ENCODE measurements at regions not wholly inside any gene's neighbourhood (a gene's known extent, or its start where the extent isn't known, plus 50 kb on each side); places are given as distances from the start of the nearest gene placed in this dataset.
"Not testable (repeated sequence)": the region's sequence is repeated elsewhere in the genome, so short reads cannot be mapped to it uniquely, and the experiment has no call there.

- Histone ChIP-seq H3K9ac (ENCODE audit: insufficient read length, low read depth) (no peak overlapping the region), H3K36me3 (ENCODE audit: insufficient read depth, insufficient read length, low read length) (no peaks in the 10 kb centered on the region), H3K9me3 (ENCODE audit: insufficient read depth, low read length) (no peaks in the 10 kb centered on the region), H3K4me3 (ENCODE audit: insufficient read length, low read depth) (no peak overlapping the region), H3K4me1 (ENCODE audit: insufficient read depth, insufficient read length) (no peaks in the 10 kb centered on the region), H3K27me3 (ENCODE audit: insufficient read depth, insufficient read length) (no peaks in the 10 kb centered on the region)
- TF ChIP-seq YY1 (IDR thresholded peaks at IDR 0.05; ENCODE audit: insufficient read depth, insufficient read length) = no peak
- TF ChIP-seq ZNF274 (IDR thresholded peaks at IDR 0.05; ENCODE audit: low read depth, low read length) = no peak
- no peak for TF ChIP-seq SUZ12 (IDR thresholded peaks at IDR 0.05; ENCODE audit: extremely low read depth, insufficient read depth, insufficient read length)
- DNase-seq (ENCODE audit: low read depth, low spot score) = no peak
Measured at GRCh38 chr3:95832146-95832545, 982.2 kb upstream of the EPHA6 start.

- H3K9ac ChIP-seq (ENCODE audit: insufficient read length, low read depth); H3K27me3 ChIP-seq (ENCODE audit: insufficient read depth, insufficient read length); H3K4me1 ChIP-seq (ENCODE audit: insufficient read depth, insufficient read length); H3K4me3 ChIP-seq (ENCODE audit: insufficient read length, low read depth); H3K36me3 ChIP-seq (ENCODE audit: insufficient read depth, insufficient read length, low read length); DNase-seq (ENCODE audit: low read depth, low spot score): not testable (repeated sequence)
- peaks cover 11% of the 10 kb centered on the region; the same call in 1 of the 2 replicates for H3K9me3 ChIP-seq (ENCODE audit: insufficient read depth, low read length)
Measured at GRCh38 chr3:95860628-95861027, 953.8 kb upstream of the EPHA6 start.

- Histone ChIP-seq H3K4me1 (ENCODE audit: insufficient read depth, insufficient read length) (no peaks in the 10 kb centered on the region), H3K9me3 (ENCODE audit: insufficient read depth, low read length) (no peaks in the 10 kb centered on the region), H3K27me3 (ENCODE audit: insufficient read depth, insufficient read length) (no peaks in the 10 kb centered on the region), H3K9ac (ENCODE audit: insufficient read length, low read depth) (no peak overlapping the region), H3K4me3 (ENCODE audit: insufficient read length, low read depth) (no peak overlapping the region), H3K36me3 (ENCODE audit: insufficient read depth, insufficient read length, low read length) (no peaks in the 10 kb centered on the region)
- TF ChIP-seq ZNF274 (IDR thresholded peaks at IDR 0.05; ENCODE audit: low read depth, low read length) = no peak
- TF ChIP-seq YY1 (IDR thresholded peaks at IDR 0.05; ENCODE audit: insufficient read depth, insufficient read length) = no peak
- no peak for TF ChIP-seq SUZ12 (IDR thresholded peaks at IDR 0.05; ENCODE audit: extremely low read depth, insufficient read depth, insufficient read length)
- peak; percentile 13 for DNase-seq (ENCODE audit: low read depth, low spot score)
Measured at GRCh38 chr3:95883801-95884200, 930.6 kb upstream of the EPHA6 start.

- no peaks in the 10 kb centered on the region for H3K27me3 ChIP-seq (ENCODE audit: insufficient read depth, insufficient read length)
- TF ChIP-seq SUZ12 (IDR thresholded peaks at IDR 0.05; ENCODE audit: extremely low read depth, insufficient read depth, insufficient read length) (no peak), ZNF274 (IDR thresholded peaks at IDR 0.05; ENCODE audit: low read depth, low read length) (no peak), YY1 (IDR thresholded peaks at IDR 0.05; ENCODE audit: insufficient read depth, insufficient read length) (no peak)
- no peak for DNase-seq (ENCODE audit: low read depth, low spot score)
- no peak overlapping the region for H3K4me3 ChIP-seq (ENCODE audit: insufficient read length, low read depth)
- H3K9me3 ChIP-seq (ENCODE audit: insufficient read depth, low read length) = no peaks in the 10 kb centered on the region
- no peaks in the 10 kb centered on the region for H3K36me3 ChIP-seq (ENCODE audit: insufficient read depth, insufficient read length, low read length)
- H3K4me1 ChIP-seq (ENCODE audit: insufficient read depth, insufficient read length) = no peaks in the 10 kb centered on the region
- H3K9ac ChIP-seq (ENCODE audit: insufficient read length, low read depth) = no peak overlapping the region
Measured at GRCh38 chr3:95886616-95887015, 927.8 kb upstream of the EPHA6 start.

- Histone ChIP-seq H3K4me1 (ENCODE audit: insufficient read depth, insufficient read length) (no peaks in the 10 kb centered on the region), H3K36me3 (ENCODE audit: insufficient read depth, insufficient read length, low read length) (no peaks in the 10 kb centered on the region), H3K9me3 (ENCODE audit: insufficient read depth, low read length) (no peaks in the 10 kb centered on the region), H3K27me3 (ENCODE audit: insufficient read depth, insufficient read length) (no peaks in the 10 kb centered on the region), H3K4me3 (ENCODE audit: insufficient read length, low read depth) (no peak overlapping the region), H3K9ac (ENCODE audit: insufficient read length, low read depth) (no peak overlapping the region)
- DNase-seq (ENCODE audit: low read depth, low spot score) = no peak
- TF ChIP-seq ZNF274 (IDR thresholded peaks at IDR 0.05; ENCODE audit: low read depth, low read length) (no peak), SUZ12 (IDR thresholded peaks at IDR 0.05; ENCODE audit: extremely low read depth, insufficient read depth, insufficient read length) (no peak), YY1 (IDR thresholded peaks at IDR 0.05; ENCODE audit: insufficient read depth, insufficient read length) (no peak)
Measured at GRCh38 chr3:95887114-95887513, 927.3 kb upstream of the EPHA6 start.

GRCh38 chr3:95894820-95895219 lies 919.6 kb upstream of the EPHA6 start:
- no peak for DNase-seq (ENCODE audit: low read depth, low spot score)
- no peaks in the 10 kb centered on the region for H3K36me3 ChIP-seq (ENCODE audit: insufficient read depth, insufficient read length, low read length)
- H3K9ac ChIP-seq (ENCODE audit: insufficient read length, low read depth) = no peak overlapping the region
- H3K27me3 ChIP-seq (ENCODE audit: insufficient read depth, insufficient read length) = no peaks in the 10 kb centered on the region
- no peak overlapping the region for H3K4me3 ChIP-seq (ENCODE audit: insufficient read length, low read depth)
- H3K9me3 ChIP-seq (ENCODE audit: insufficient read depth, low read length) = no peaks in the 10 kb centered on the region
- TF ChIP-seq SUZ12 (IDR thresholded peaks at IDR 0.05; ENCODE audit: extremely low read depth, insufficient read depth, insufficient read length) = no peak
- TF ChIP-seq YY1 (IDR thresholded peaks at IDR 0.05; ENCODE audit: insufficient read depth, insufficient read length) = no peak
- TF ChIP-seq ZNF274 (IDR thresholded peaks at IDR 0.05; ENCODE audit: low read depth, low read length) = no peak
- no peaks in the 10 kb centered on the region for H3K4me1 ChIP-seq (ENCODE audit: insufficient read depth, insufficient read length)

GRCh38 chr3:95899494-95899893 lies 914.9 kb upstream of the EPHA6 start:
- H3K9ac ChIP-seq (ENCODE audit: insufficient read length, low read depth) = no peak overlapping the region
- no peak for DNase-seq (ENCODE audit: low read depth, low spot score)
- H3K4me3 ChIP-seq (ENCODE audit: insufficient read length, low read depth) = no peak overlapping the region
- H3K9me3 ChIP-seq (ENCODE audit: insufficient read depth, low read length) = no peaks in the 10 kb centered on the region
- no peak for TF ChIP-seq SUZ12 (IDR thresholded peaks at IDR 0.05; ENCODE audit: extremely low read depth, insufficient read depth, insufficient read length)
- no peak for TF ChIP-seq ZNF274 (IDR thresholded peaks at IDR 0.05; ENCODE audit: low read depth, low read length)
- no peak for TF ChIP-seq YY1 (IDR thresholded peaks at IDR 0.05; ENCODE audit: insufficient read depth, insufficient read length)
- H3K4me1 ChIP-seq (ENCODE audit: insufficient read depth, insufficient read length) = no peaks in the 10 kb centered on the region
- no peaks in the 10 kb centered on the region for H3K27me3 ChIP-seq (ENCODE audit: insufficient read depth, insufficient read length)
- H3K36me3 ChIP-seq (ENCODE audit: insufficient read depth, insufficient read length, low read length) = no peaks in the 10 kb centered on the region

GRCh38 chr3:95899911-95900310 lies 914.5 kb upstream of the EPHA6 start:
- DNase-seq (ENCODE audit: low read depth, low spot score) = no peak
- Histone ChIP-seq H3K9me3 (ENCODE audit: insufficient read depth, low read length) (no peaks in the 10 kb centered on the region), H3K4me1 (ENCODE audit: insufficient read depth, insufficient read length) (no peaks in the 10 kb centered on the region), H3K27me3 (ENCODE audit: insufficient read depth, insufficient read length) (no peaks in the 10 kb centered on the region), H3K4me3 (ENCODE audit: insufficient read length, low read depth) (no peak overlapping the region), H3K36me3 (ENCODE audit: insufficient read depth, insufficient read length, low read length) (no peaks in the 10 kb centered on the region), H3K9ac (ENCODE audit: insufficient read length, low read depth) (no peak overlapping the region)
- TF ChIP-seq SUZ12 (IDR thresholded peaks at IDR 0.05; ENCODE audit: extremely low read depth, insufficient read depth, insufficient read length) (no peak), YY1 (IDR thresholded peaks at IDR 0.05; ENCODE audit: insufficient read depth, insufficient read length) (no peak), ZNF274 (IDR thresholded peaks at IDR 0.05; ENCODE audit: low read depth, low read length) (no peak)
